ENCODE measurements at regions not wholly inside any gene's neighbourhood (a gene's known extent, or its start where the extent isn't known, plus 50 kb on each side); places are given as distances from the start of the nearest gene placed in this dataset.

DNA sequence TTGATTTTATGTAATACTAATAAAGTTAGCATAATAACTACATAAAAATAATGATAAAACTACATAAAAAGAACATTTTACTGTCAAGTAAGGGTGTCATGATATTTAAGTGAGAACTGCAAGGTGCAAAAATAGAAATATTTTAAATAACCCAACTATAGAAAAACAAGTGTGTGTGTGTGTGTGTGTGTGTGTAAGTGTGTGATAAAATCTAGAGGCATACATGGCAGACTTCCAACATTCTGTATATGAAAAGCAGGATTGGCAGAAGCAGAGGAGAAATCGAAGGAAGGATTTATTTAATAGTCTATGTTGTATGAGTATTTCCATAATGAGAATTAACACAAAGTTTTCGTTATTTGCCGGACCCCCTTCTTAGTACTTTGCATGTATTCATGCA lies 334.1 kb downstream of the KCNJ2 start:
- TF ChIP-seq, protein P1, sequence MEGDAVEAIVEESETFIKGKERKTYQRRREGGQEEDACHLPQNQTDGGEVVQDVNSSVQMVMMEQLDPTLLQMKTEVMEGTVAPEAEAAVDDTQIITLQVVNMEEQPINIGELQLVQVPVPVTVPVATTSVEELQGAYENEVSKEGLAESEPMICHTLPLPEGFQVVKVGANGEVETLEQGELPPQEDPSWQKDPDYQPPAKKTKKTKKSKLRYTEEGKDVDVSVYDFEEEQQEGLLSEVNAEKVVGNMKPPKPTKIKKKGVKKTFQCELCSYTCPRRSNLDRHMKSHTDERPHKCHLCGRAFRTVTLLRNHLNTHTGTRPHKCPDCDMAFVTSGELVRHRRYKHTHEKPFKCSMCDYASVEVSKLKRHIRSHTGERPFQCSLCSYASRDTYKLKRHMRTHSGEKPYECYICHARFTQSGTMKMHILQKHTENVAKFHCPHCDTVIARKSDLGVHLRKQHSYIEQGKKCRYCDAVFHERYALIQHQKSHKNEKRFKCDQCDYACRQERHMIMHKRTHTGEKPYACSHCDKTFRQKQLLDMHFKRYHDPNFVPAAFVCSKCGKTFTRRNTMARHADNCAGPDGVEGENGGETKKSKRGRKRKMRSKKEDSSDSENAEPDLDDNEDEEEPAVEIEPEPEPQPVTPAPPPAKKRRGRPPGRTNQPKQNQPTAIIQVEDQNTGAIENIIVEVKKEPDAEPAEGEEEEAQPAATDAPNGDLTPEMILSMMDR (IDR thresholded peaks at IDR 0.05): no peak
- TF ChIP-seq POLR2A (IDR thresholded peaks at IDR 0.05) (no peak), EP300 (IDR thresholded peaks at IDR 0.05) (no peak)

All from ovary (tissue), 3 donors.